ENCODE measurements at regions not wholly inside any gene's neighbourhood (a gene's known extent, or its start where the extent isn't known, plus 50 kb on each side); places are given as distances from the start of the nearest gene placed in this dataset.

DNA sequence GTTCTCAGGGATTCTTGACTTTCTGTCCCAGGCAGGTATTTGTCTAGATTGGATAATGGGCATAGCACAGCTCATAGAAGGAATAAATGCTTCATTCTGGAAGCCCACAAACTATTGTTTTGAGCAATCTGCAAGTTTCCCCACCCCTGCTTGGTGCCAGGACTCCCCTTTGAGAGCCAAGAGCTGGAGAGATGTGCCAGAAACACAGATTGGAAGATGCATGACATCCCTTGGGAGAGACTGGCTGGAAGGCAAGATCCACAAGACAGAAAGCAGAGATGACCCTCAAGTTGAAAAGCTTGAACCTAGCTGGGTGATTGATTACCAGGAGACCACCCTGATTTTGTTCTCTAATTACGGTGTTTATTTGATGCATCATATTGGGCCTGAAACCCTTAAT lies 89.2 kb upstream of the E2F8 start:
- Histone ChIP-seq H3K4me3 (ENCODE audit: low read depth, low read length) (no peak overlapping the region), H3K36me3 (ENCODE audit: control insufficient read depth, insufficient read depth, low read length) (no peaks in the 10 kb centered on the region), H3K27me3 (ENCODE audit: control insufficient read depth, insufficient read depth, low read length) (peaks cover 7% of the 10 kb centered on the region)
- DNase-seq (ENCODE audit: low read depth) (no peak), FAIRE-seq (peak; percentile 58)
- TF ChIP-seq, protein P1, sequence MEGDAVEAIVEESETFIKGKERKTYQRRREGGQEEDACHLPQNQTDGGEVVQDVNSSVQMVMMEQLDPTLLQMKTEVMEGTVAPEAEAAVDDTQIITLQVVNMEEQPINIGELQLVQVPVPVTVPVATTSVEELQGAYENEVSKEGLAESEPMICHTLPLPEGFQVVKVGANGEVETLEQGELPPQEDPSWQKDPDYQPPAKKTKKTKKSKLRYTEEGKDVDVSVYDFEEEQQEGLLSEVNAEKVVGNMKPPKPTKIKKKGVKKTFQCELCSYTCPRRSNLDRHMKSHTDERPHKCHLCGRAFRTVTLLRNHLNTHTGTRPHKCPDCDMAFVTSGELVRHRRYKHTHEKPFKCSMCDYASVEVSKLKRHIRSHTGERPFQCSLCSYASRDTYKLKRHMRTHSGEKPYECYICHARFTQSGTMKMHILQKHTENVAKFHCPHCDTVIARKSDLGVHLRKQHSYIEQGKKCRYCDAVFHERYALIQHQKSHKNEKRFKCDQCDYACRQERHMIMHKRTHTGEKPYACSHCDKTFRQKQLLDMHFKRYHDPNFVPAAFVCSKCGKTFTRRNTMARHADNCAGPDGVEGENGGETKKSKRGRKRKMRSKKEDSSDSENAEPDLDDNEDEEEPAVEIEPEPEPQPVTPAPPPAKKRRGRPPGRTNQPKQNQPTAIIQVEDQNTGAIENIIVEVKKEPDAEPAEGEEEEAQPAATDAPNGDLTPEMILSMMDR (IDR thresholded peaks at IDR 0.05; ENCODE audit: insufficient read depth, low read length, severe bottlenecking), result no peak

DNA sequence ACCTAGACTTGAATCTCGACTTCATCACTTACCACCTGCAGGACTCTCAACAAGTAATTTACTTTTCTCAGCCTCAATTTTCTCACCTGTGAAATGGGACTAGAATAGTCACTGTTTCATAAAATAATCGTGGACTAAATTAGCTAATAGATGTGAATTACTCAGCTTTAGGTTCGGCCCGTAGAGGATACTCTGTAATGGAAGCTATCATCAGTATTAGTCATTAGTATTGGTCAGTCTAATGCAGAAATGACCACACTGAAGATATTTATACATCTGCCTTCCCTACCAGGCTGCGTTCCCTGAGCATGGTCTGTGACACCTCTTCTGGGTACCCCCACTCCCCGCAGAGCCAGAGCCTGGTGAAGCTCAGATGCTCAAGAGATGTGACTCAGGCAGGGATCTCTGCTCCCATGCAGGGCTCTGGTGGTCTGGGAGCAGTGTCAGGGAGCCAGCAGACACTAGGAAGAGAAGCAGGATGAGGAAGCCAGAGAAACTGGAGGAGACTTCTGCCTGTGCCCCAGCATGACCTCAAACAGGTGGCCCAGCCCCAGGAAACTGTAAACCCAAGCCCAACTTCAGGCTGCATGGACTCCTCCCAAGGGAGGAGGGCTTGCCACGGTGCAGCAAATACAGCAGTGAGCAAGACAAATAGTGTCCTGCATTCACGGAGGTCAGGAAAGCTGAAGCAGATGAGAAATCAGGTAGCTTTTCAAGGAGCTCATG lies 88.0 kb upstream of the E2F8 start:
- no peak for DNase-seq (ENCODE audit: low read depth)
- TF ChIP-seq, protein P1 (IDR thresholded peaks at IDR 0.05; ENCODE audit: insufficient read depth, low read length, severe bottlenecking), result no peak
- no peak for FAIRE-seq
- no peak overlapping the region for H3K4me3 ChIP-seq (ENCODE audit: low read depth, low read length)
- peaks cover 7% of the 10 kb centered on the region for H3K27me3 ChIP-seq (ENCODE audit: control insufficient read depth, insufficient read depth, low read length)
- H3K36me3 ChIP-seq (ENCODE audit: control insufficient read depth, insufficient read depth, low read length), result no peaks in the 10 kb centered on the region

DNA sequence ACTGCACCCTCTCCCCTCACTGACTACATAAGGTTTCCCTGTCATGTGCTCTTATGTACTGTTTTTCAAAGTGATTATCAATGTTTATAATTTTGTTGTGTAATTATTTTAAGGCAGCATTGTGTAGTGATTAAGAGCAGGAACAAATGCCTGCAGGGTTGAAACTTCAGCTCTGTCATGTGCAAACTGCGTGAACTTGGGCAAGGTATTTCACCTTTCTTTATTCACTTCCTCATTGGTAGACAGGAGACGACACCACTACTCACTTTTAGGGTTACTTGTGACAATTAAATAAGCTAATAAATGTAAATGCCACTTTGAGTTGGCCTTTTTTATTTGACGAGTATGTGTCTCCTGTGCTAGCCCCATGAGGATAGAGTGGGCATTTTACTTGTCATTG lies 86.5 kb upstream of the E2F8 start:
- FAIRE-seq (no peak), DNase-seq (ENCODE audit: low read depth) (peak; percentile 2)
- Histone ChIP-seq H3K4me3 (ENCODE audit: low read depth, low read length) (no peak overlapping the region), H3K27me3 (ENCODE audit: control insufficient read depth, insufficient read depth, low read length) (peaks cover 7% of the 10 kb centered on the region), H3K36me3 (ENCODE audit: control insufficient read depth, insufficient read depth, low read length) (no peaks in the 10 kb centered on the region)
- TF ChIP-seq, protein P1 (IDR thresholded peaks at IDR 0.05; ENCODE audit: insufficient read depth, low read length, severe bottlenecking), result no peak

DNA sequence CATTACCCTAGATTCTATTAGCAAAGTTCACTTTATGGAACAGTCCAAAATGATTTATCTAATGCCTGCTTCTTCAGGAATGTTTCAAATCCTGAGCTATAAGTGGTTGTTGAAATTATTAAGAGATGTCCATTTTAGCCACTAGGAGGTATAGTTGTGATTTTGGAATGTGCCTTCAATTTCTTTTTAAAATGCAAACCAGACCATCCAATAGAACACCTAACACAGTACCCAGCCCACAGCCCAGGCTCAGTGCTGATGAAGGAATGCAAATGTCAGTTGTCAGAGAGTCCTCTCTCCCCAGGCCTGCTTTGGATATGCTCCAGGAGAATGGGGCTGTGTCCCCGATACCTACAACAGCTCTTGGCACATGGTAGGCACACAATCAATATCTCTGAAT lies 85.8 kb upstream of the E2F8 start:
- no peaks in the 10 kb centered on the region for H3K36me3 ChIP-seq (ENCODE audit: control insufficient read depth, insufficient read depth, low read length)
- H3K4me3 ChIP-seq (ENCODE audit: low read depth, low read length), result no peak overlapping the region
- DNase-seq (ENCODE audit: low read depth), result peak; percentile 16
- TF ChIP-seq, protein P1 (IDR thresholded peaks at IDR 0.05; ENCODE audit: insufficient read depth, low read length, severe bottlenecking), result peak; percentile 23
- FAIRE-seq, result no peak
- peaks cover 7% of the 10 kb centered on the region for H3K27me3 ChIP-seq (ENCODE audit: control insufficient read depth, insufficient read depth, low read length)

DNA sequence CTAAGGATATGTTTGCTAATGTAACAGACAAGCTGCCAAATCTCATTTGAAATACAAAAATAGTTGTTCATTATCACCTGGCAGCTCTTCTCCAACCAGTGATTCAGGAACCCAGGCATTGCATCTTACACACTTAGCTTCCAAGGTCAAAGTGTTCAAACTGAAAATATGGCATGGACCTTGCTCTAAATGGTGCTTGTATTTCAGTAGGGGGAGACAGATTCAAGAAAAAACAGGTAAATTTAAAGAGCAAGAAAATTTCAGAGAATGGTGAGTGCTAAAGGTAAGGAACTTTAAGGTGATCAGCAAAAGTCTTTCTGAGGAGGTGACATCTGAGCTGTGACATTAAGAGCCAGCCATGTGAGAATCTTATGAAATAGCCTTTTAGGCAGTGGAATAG lies 82.8 kb upstream of the E2F8 start:
- H3K27me3 ChIP-seq (ENCODE audit: control insufficient read depth, insufficient read depth, low read length), result peaks cover 1% of the 10 kb centered on the region
- H3K4me3 ChIP-seq (ENCODE audit: low read depth, low read length), result no peak overlapping the region
- DNase-seq (ENCODE audit: low read depth) (peak; percentile 11), FAIRE-seq (no peak)
- TF ChIP-seq, protein P1 (IDR thresholded peaks at IDR 0.05; ENCODE audit: insufficient read depth, low read length, severe bottlenecking), result no peak
- H3K36me3 ChIP-seq (ENCODE audit: control insufficient read depth, insufficient read depth, low read length), result no peaks in the 10 kb centered on the region

DNA sequence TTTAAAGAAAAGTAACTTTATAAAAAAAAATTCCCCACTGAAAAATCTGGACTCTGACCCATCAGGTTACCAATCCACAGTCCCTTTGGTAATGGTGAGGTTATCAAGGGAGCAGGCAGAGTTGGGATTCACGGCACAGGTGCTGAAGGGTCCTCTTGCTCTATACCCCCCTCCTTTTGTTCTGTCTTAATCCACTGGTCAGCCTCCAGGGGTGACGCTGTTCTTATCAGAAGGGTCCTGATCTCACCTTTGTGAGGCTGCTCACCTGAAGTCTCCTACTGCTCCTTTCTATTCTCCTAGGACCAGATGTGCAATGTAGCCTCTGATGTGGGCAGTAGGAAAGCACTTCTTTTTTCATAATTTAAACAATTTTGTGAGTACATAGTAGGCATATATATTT lies 80.6 kb upstream of the E2F8 start:
- DNase-seq (ENCODE audit: low read depth) (no peak), FAIRE-seq (no peak)
- TF ChIP-seq, protein P1 (IDR thresholded peaks at IDR 0.05; ENCODE audit: insufficient read depth, low read length, severe bottlenecking), result no peak
- H3K4me3 ChIP-seq (ENCODE audit: low read depth, low read length), result no peak overlapping the region
- H3K27me3 ChIP-seq (ENCODE audit: control insufficient read depth, insufficient read depth, low read length), result no peaks in the 10 kb centered on the region
- no peaks in the 10 kb centered on the region for H3K36me3 ChIP-seq (ENCODE audit: control insufficient read depth, insufficient read depth, low read length)
